GM18505 (cell line): ENCODE measurements at regions not wholly inside any gene's neighbourhood (a gene's known extent, or its start where the extent isn't known, plus 50 kb on each side); places are given as distances from the start of the nearest gene placed in this dataset.

Experiments used
- ATAC-seq: cut with Tn5 transposase; IDR thresholded peaks from one replicate; pipeline ENCODE4 v1.9.1; 2021; ENCODE audit not compliant: unreplicated experiment
- POLR2A ChIP-seq: IDR thresholded peaks from 4 replicates; pipeline ENCODE4 v1.6.1; 2011; ENCODE audit warnings: borderline replicate concordance; ENCODE audit not compliant: insufficient read depth, insufficient read length; ENCODE audit errors: extremely low read depth

GRCh38 chr2:8211384-8211783, 470.5 kb upstream of the ID2 start:
- TF ChIP-seq POLR2A, result no peak

GRCh38 chr2:8212239-8212638, 469.6 kb upstream of the ID2 start:
- TF ChIP-seq POLR2A, result no peak
- no peak for ATAC-seq

More at GRCh38 chr2:8211384-8211783, 470.5 kb upstream of the ID2 start:
- ATAC-seq, result no peak

- no peak for ATAC-seq
- no peak for TF ChIP-seq POLR2A
Observed at GRCh38 chr2:8214036-8214615, 467.7 kb upstream of the ID2 start.

- ATAC-seq, result peak; percentile 69
- no peak for TF ChIP-seq POLR2A
Observed at GRCh38 chr2:8215159-8215863, 466.5 kb upstream of the ID2 start.

- no peak for ATAC-seq
- no peak for TF ChIP-seq POLR2A
Observed at GRCh38 chr2:8215982-8216381, 465.9 kb upstream of the ID2 start.

GRCh38 chr2:8216397-8216796, 465.5 kb upstream of the ID2 start:
- TF ChIP-seq POLR2A, result no peak
- ATAC-seq, result no peak

- no peak for ATAC-seq
- TF ChIP-seq POLR2A, result no peak
Observed at GRCh38 chr2:8217468-8218030, 464.3 kb upstream of the ID2 start.

- ATAC-seq, result no peak
- TF ChIP-seq POLR2A, result no peak
Observed at GRCh38 chr2:8219096-8219495, 462.8 kb upstream of the ID2 start.

GRCh38 chr2:8219631-8220355, 462.1 kb upstream of the ID2 start:
- TF ChIP-seq POLR2A, result no peak
- no peak for ATAC-seq

GRCh38 chr2:8222979-8223694, 458.7 kb upstream of the ID2 start:
- no peak for ATAC-seq
- no peak for TF ChIP-seq POLR2A

- no peak for ATAC-seq
- no peak for TF ChIP-seq POLR2A
Observed at GRCh38 chr2:8223695-8224346, 458.0 kb upstream of the ID2 start.

GRCh38 chr2:8224347-8225190, 457.3 kb upstream of the ID2 start:
- no peak for ATAC-seq
- TF ChIP-seq POLR2A, result no peak
